GM12878 (cell line): ENCODE measurements at regions not wholly inside any gene's neighbourhood (a gene's known extent, or its start where the extent isn't known, plus 50 kb on each side); places are given as distances from the start of the nearest gene placed in this dataset.
A peak's percentile ranks its signal among the peaks of the same experiment; 100 is the strongest.

Source experiments
- ATAC-seq: fragments of 200-7000 bp; cut with Tn5 transposase; 3 replicates; pipeline ENCODE4 v1.9.1; 2020; ENCODE audit warnings: mild to moderate bottlenecking, moderate library complexity
- BruUV-seq: library from RNA; stranded (reverse); fragments of 400-500 nt; replicated peaks from 2 replicates; lab custom pipeline; 2021; lab: Mats Ljungman, UMichigan
- CTCF ChIA-PET: fragments of 300-600 bp; sonication (Branson Sonifier 250); formaldehyde crosslinking; extraction: SDS; loops from one replicate; lab custom pipeline; 2021; ENCODE audit warnings: inconsistent platforms; lab: Yijun Ruan, JAX
- POLR2A ChIA-PET: fragments of 350-600 bp; formaldehyde crosslinking; extraction: SDS; loops from one replicate; lab custom pipeline; 2021; ENCODE audit warnings: inconsistent platforms; lab: Charles Lee
- RAD21 ChIA-PET: fragments of 300-600 bp; sonication (Branson Sonifier 250); formaldehyde crosslinking; loops from one replicate; lab custom pipeline; 2023; ENCODE audit warnings: antibody characterized with exemption; ENCODE audit not compliant: unreplicated experiment; lab: Charles Lee
- SMC1A ChIA-PET: fragments of 300-600 bp; sonication (Branson Sonifier 250); formaldehyde crosslinking; loops from one replicate; lab custom pipeline; 2023; ENCODE audit not compliant: unreplicated experiment, uncharacterized antibody; lab: Charles Lee
- DNase-seq: peaks from one replicate; pipeline ENCODE4 v3.0.0-alpha.2; 2011; ENCODE audit warnings: low read depth, low spot score
- FAIRE-seq: peaks from 3 replicates; lab custom pipeline; 2011; peaks lifted over from hg19 to GRCh38; lab: Jason Lieb, UNC
- H2AFZ ChIP-seq: 2 replicates; pipeline ENCODE4 v1.6.0; 2011; ENCODE audit warnings: low read depth, low read length, control low read depth; ENCODE audit not compliant: control insufficient read depth
- H3K27ac ChIP-seq: 2 replicates; pipeline ENCODE4 v1.5.1; 2011; ENCODE audit warnings: control low read depth; ENCODE audit not compliant: control insufficient read depth, insufficient read depth
- H3K27me3 ChIP-seq, 2 experiments: replicated peaks in 1 of 2; 2 replicates each; pipeline versions ENCODE4 v1.6.0 to v1.6.1; 2011; ENCODE audit warnings: low read length in 1 of 2; ENCODE audit not compliant: control insufficient read depth in 2 of 2, insufficient read depth in 2 of 2
- H3K36me3 ChIP-seq, 2 experiments: 2 replicates each; pipeline ENCODE4 v1.5.1; 2011; ENCODE audit warnings: low read length in 1 of 2; ENCODE audit not compliant: control insufficient read depth in 2 of 2, insufficient read depth in 2 of 2
- H3K4me1 ChIP-seq: 2 replicates; pipeline ENCODE4 v1.6.1; 2011; ENCODE audit warnings: mild to moderate bottlenecking, low read length, moderate library complexity, mixed read lengths; ENCODE audit not compliant: control insufficient read depth, insufficient read depth
- H3K4me2 ChIP-seq: 2 replicates; pipeline ENCODE4 v1.6.0; 2011; ENCODE audit warnings: control low read depth; ENCODE audit not compliant: control insufficient read depth, insufficient read depth
- H3K4me3 ChIP-seq: fragments of 200-600 bp; sonication (generic); 2 replicates; pipeline ENCODE4 v1.5.1; 2016
- H3K79me2 ChIP-seq: 2 replicates; pipeline ENCODE4 v1.6.0; 2011; ENCODE audit warnings: low read length; ENCODE audit not compliant: control insufficient read depth, insufficient read depth
- H3K9ac ChIP-seq: 2 replicates; pipeline ENCODE4 v1.8.0; 2011; ENCODE audit warnings: low read length, control low read depth, mixed read lengths; ENCODE audit not compliant: control insufficient read depth, insufficient read depth
- H3K9me3 ChIP-seq: replicated peaks from 3 replicates; pipeline ENCODE4 v1.5.1; 2011; ENCODE audit warnings: mild to moderate bottlenecking, low read length; ENCODE audit not compliant: control insufficient read depth, insufficient read depth
- H4K20me1 ChIP-seq: 2 replicates; pipeline ENCODE4 v1.6.0; 2011; ENCODE audit not compliant: control insufficient read depth, insufficient read depth
- BACH1 ChIP-seq: fragments of 450-650 bp; IDR thresholded peaks from 2 replicates; pipeline ENCODE4 v1.6.1; 2017; ENCODE audit warnings: mild to moderate bottlenecking, borderline replicate concordance
- BCL3 ChIP-seq: IDR thresholded peaks from 2 replicates; pipeline ENCODE4 v1.6.1; 2011; ENCODE audit warnings: borderline replicate concordance, low read depth, mild to moderate bottlenecking, moderate library complexity, low read length; ENCODE audit not compliant: insufficient read depth, poor library complexity, severe bottlenecking
- ESRRA ChIP-seq: IDR thresholded peaks from 2 replicates; pipeline ENCODE4 v1.6.1; 2012; ENCODE audit warnings: mild to moderate bottlenecking, low read length, improper control_type of control experiment
- HDAC6 ChIP-seq: fragments of 200-600 bp; sonication (generic); IDR thresholded peaks from one replicate; pipeline ENCODE4 v1.8.0; 2017; ENCODE audit warnings: antibody characterized with exemption; ENCODE audit not compliant: unreplicated experiment
- HSF1 ChIP-seq: fragments of 150-350 bp; IDR thresholded peaks from 2 replicates; pipeline ENCODE4 v1.6.1; 2014; ENCODE audit warnings: mild to moderate bottlenecking, low read depth, low read length
- MXI1 ChIP-seq: fragments of 150-350 bp; IDR thresholded peaks from 2 replicates; pipeline ENCODE4 v1.6.1; 2011; ENCODE audit warnings: low read depth, mild to moderate bottlenecking, inconsistent platforms, low read length, improper control_type of control experiment
- PAX5 ChIP-seq: IDR thresholded peaks from 2 replicates; pipeline ENCODE4 v1.6.1; 2011; ENCODE audit warnings: low read depth, low read length, borderline replicate concordance
- PKNOX1 ChIP-seq: fragments of 450-650 bp; IDR thresholded peaks from 2 replicates; pipeline ENCODE4 v1.6.1; 2016; ENCODE audit warnings: mild to moderate bottlenecking
- RBBP5 ChIP-seq: fragments of 200-600 bp; sonication (generic); conservative IDR thresholded peaks from 2 replicates; pipeline ENCODE4 v1.6.1; 2016
- RELA ChIP-seq: fragments of 450-650 bp; IDR thresholded peaks from 2 replicates; pipeline ENCODE4 v1.8.0; 2014; ENCODE audit warnings: borderline replicate concordance; ENCODE audit not compliant: partially characterized antibody
- SREBF2 ChIP-seq: IDR thresholded peaks from 2 replicates; pipeline ENCODE4 v1.6.1; 2012; ENCODE audit warnings: mild to moderate bottlenecking, low read length
- WGBS: methylation state at CpG from one replicate; pipeline ENCODE4 v1.1.6; 2016; ENCODE audit warnings: low lambda C conversion rate; ENCODE audit not compliant: insufficient replicate concordance, insufficient coverage; ENCODE audit errors: missing lambda C conversion rate; 5-methylcytosine and 5-hydroxymethylcytosine counted together
- in situ Hi-C: fragments of 300-500 bp; cut with MboI; formaldehyde crosslinking; loops from 9 replicates; pipeline ENCODE4 v1.14.3; 2018; ENCODE audit warnings: mixed read lengths
- intact Hi-C: fragments of 100-400 bp; cut with micrococcal nuclease; formaldehyde crosslinking; loops from one replicate; pipeline ENCODE4 v1.14.2; 2022; ENCODE audit not compliant: unreplicated experiment

- Histone ChIP-seq H3K4me1 (no peaks in the 10 kb centered on the region), H3K4me3 (no peak overlapping the region), H3K9ac (no peak overlapping the region), H3K36me3 (no peaks in the 10 kb centered on the region), H4K20me1 (no peaks in the 10 kb centered on the region), H3K79me2 (no peaks in the 10 kb centered on the region), H3K9me3 (no peaks in the 10 kb centered on the region), H3K27ac (no peak overlapping the region), H3K27me3 (no peaks in the 10 kb centered on the region), H2AFZ (no peak overlapping the region), H3K4me2 (no peak overlapping the region)
- TF ChIP-seq HDAC6 (no peak), HSF1 (no peak), MXI1 (no peak), BCL3 (no peak), RBBP5 (no peak), RELA (no peak), BACH1 (no peak), PAX5 (no peak), PKNOX1 (no peak), SREBF2 (no peak), ESRRA (no peak)
- POLR2A ChIA-PET: no interaction called here
- 42% methylated on average over 9 of the region's 9 CpGs for WGBS
- CTCF ChIA-PET: no interaction called here
- DNase-seq (no peak), FAIRE-seq (no peak), ATAC-seq (peak; percentile 24)
- SMC1A ChIA-PET: interaction anchor here (0.6 kb wide), 1 partner anchor 90 kb away, joined by 3 read pairs; no protein-coding TSS in a partner anchor
- intact Hi-C loops (no loop called here), in situ Hi-C loops (no loop called here)
- RAD21 ChIA-PET: no interaction called here
- BruUV-seq: no TSS peak
These were observed 693.3 kb upstream of the CDH7 start for GRCh38 chr18:65057439-65058083.
